CD4-positive, alpha-beta T cell (primary cell): ENCODE measurements at regions not wholly inside any gene's neighbourhood (a gene's known extent, or its start where the extent isn't known, plus 50 kb on each side); places are given as distances from the start of the nearest gene placed in this dataset.

ENCODE experiments used
- ATAC-seq: fragments of 200-7000 bp; cut with Tn5 transposase; one replicate; pipeline ENCODE4 v1.10.0; 2022; ENCODE audit warnings: mild to moderate bottlenecking; ENCODE audit not compliant: poor library complexity
- CTCF ChIA-PET: fragments of 350-600 bp; sonication (Branson Sonifier 250); formaldehyde crosslinking; loops from one replicate; lab custom pipeline; 2021; ENCODE audit warnings: antibody characterized with exemption, inconsistent platforms; lab: Charles Lee
- POLR2A ChIA-PET: fragments of 350-600 bp; sonication (Branson Sonifier 250); formaldehyde crosslinking; loops from one replicate; lab custom pipeline; 2021; ENCODE audit warnings: antibody characterized with exemption, inconsistent platforms; lab: Charles Lee
- DNase-seq, 14 experiments: peaks; one replicate each; pipeline ENCODE4 v3.0.0-alpha.2; 2013 to 2020; ENCODE audit warnings: mixed read lengths in 2 of 14
- H3K27ac ChIP-seq, 2 donors: one replicate each; pipeline versions ENCODE4 v1.5.1 to v1.7.0; 2013; ENCODE audit warnings: low read length in 2 of 2, low read depth in 1 of 2, mild to moderate bottlenecking in 1 of 2
- H3K27me3 ChIP-seq, 2 experiments: 1 replicate in 1 of 2; 2 replicates in 1 of 2; pipeline versions ENCODE4 v1.6.1 to v1.7.0; 2013; ENCODE audit warnings: low read length in 2 of 2, control low read depth in 1 of 2, mild to moderate bottlenecking in 1 of 2, moderate library complexity in 1 of 2; ENCODE audit not compliant: insufficient read depth in 2 of 2, control insufficient read depth in 1 of 2
- H3K36me3 ChIP-seq: one replicate; pipeline ENCODE4 v1.6.1; 2013; ENCODE audit warnings: low read length, control low read depth; ENCODE audit not compliant: insufficient read depth
- H3K4me1 ChIP-seq: one replicate; pipeline ENCODE4 v1.6.1; 2013; ENCODE audit warnings: low read length, control low read depth; ENCODE audit not compliant: insufficient read depth
- H3K4me3 ChIP-seq: one replicate; pipeline ENCODE4 v1.5.1; 2013; ENCODE audit warnings: mild to moderate bottlenecking, low read length, moderate library complexity
- H3K9me3 ChIP-seq, 2 experiments: 1 replicate in 1 of 2; 2 replicates in 1 of 2; pipeline versions ENCODE4 v1.6.1 to v1.7.0; 2013; ENCODE audit warnings: low read length in 2 of 2, mild to moderate bottlenecking in 2 of 2, control low read depth in 1 of 2, moderate library complexity in 1 of 2; ENCODE audit not compliant: control insufficient read depth in 1 of 2, insufficient read depth in 1 of 2
- H3K27ac Mint-ChIP-seq: one replicate; pipeline ENCODE4 v1.8.0; 2020; ENCODE audit warnings: mixed read lengths
- H3K27me3 Mint-ChIP-seq: one replicate; pipeline ENCODE4 v1.8.0; 2021; ENCODE audit warnings: mixed read lengths
- H3K36me3 Mint-ChIP-seq: one replicate; pipeline ENCODE4 v1.8.0; 2021; ENCODE audit warnings: low read depth, mixed read lengths
- H3K4me1 Mint-ChIP-seq: one replicate; pipeline ENCODE4 v1.8.0; 2021; ENCODE audit warnings: low read depth, mixed read lengths
- H3K4me3 Mint-ChIP-seq: one replicate; pipeline ENCODE4 v1.8.0; 2020; ENCODE audit warnings: mild to moderate bottlenecking, mixed read lengths
- H3K9me3 Mint-ChIP-seq: one replicate; pipeline ENCODE4 v1.8.0; 2020; ENCODE audit warnings: mixed read lengths
- intact Hi-C, 2 experiments: fragments of 100-400 bp; cut with DNase I in 1 of 2; cut with micrococcal nuclease in 1 of 2; formaldehyde crosslinking; loops; one replicate each; pipeline versions ENCODE4 v1.15.1 to v1.9.0; 2023 to 2025; cut with DNase I, micrococcal nuclease
- TF ChIP-seq, protein P1 (sequence below): fragments of 200-600 bp; IDR thresholded peaks from one replicate; pipeline ENCODE4 v1.8.0; 2022; ENCODE audit warnings: antibody characterized with exemption, mild to moderate bottlenecking

DNA sequence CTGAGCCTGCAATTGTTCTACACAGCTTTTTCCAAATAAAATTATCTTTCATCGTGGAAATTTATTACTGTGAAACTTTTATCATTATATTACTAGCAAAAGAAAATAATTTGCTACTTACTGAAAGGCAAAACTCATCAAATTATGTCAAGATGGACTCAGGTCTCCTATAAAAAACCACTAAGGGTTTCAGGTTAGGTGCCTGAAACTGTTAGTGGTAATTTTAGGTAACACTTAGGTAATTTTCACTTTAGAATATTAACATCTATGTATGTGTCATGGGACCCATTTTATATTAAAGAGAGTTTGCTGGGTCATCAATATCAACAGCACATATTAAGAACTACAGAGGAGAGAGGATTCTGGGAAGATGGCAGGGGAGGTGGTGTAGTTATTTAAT, 651.5 kb downstream of the CENPC start:
- Histone ChIP-seq H3K9me3 (peaks cover 0 to 8% of the 10 kb centered on the region in 2 experiments), H3K36me3 (no peaks in the 10 kb centered on the region), H3K27ac (no peak overlapping the region), H3K4me1 (no peaks in the 10 kb centered on the region), H3K27me3 (no peaks in the 10 kb centered on the region), H3K4me3 (no peak overlapping the region)
- H3K36me3 Mint-ChIP-seq, result no peaks in the 10 kb centered on the region
- no peak overlapping the region for H3K27ac Mint-ChIP-seq
- TF ChIP-seq, protein P1, sequence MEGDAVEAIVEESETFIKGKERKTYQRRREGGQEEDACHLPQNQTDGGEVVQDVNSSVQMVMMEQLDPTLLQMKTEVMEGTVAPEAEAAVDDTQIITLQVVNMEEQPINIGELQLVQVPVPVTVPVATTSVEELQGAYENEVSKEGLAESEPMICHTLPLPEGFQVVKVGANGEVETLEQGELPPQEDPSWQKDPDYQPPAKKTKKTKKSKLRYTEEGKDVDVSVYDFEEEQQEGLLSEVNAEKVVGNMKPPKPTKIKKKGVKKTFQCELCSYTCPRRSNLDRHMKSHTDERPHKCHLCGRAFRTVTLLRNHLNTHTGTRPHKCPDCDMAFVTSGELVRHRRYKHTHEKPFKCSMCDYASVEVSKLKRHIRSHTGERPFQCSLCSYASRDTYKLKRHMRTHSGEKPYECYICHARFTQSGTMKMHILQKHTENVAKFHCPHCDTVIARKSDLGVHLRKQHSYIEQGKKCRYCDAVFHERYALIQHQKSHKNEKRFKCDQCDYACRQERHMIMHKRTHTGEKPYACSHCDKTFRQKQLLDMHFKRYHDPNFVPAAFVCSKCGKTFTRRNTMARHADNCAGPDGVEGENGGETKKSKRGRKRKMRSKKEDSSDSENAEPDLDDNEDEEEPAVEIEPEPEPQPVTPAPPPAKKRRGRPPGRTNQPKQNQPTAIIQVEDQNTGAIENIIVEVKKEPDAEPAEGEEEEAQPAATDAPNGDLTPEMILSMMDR, result no peak
- ChIA-PET POLR2A (no interaction called here), CTCF (no interaction called here)
- no peaks in the 10 kb centered on the region for H3K27me3 Mint-ChIP-seq
- no peaks in the 10 kb centered on the region for H3K4me1 Mint-ChIP-seq
- H3K9me3 Mint-ChIP-seq, result peaks cover 13% of the 10 kb centered on the region
- intact Hi-C loops, result no loop called here
- H3K4me3 Mint-ChIP-seq, result no peak overlapping the region
- ATAC-seq, result no peak
- DNase-seq, result no peak

DNA sequence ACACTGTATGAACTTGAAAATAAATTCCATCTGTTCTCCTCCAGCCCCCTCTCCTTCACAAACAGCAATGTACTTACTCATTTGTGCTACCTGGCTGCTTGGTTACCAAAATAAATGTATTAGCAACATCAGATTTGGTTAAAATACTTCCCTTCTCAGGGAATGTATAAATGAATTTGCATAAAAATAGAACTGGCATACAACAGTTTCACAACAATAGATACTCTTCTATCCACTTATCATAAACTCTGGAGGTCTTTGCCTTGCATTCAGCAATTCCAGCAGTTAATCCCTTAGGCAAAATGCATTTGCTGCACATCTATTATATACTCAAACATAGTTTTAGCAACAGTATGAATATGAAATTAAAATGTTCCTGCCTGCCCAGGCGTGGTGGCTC, 658.2 kb downstream of the CENPC start:
- Histone ChIP-seq H3K9me3 (peaks cover 0 to 8% of the 10 kb centered on the region in 2 experiments), H3K27ac (no peak overlapping the region), H3K27me3 (no peaks in the 10 kb centered on the region), H3K4me1 (no peaks in the 10 kb centered on the region), H3K4me3 (no peak overlapping the region), H3K36me3 (no peaks in the 10 kb centered on the region)
- H3K27ac Mint-ChIP-seq, result no peak overlapping the region
- no peak overlapping the region for H3K4me3 Mint-ChIP-seq
- CTCF ChIA-PET, result no interaction called here
- intact Hi-C loops, result no loop called here
- H3K36me3 Mint-ChIP-seq, result no peaks in the 10 kb centered on the region
- TF ChIP-seq, protein P1, result no peak
- no peaks in the 10 kb centered on the region for H3K27me3 Mint-ChIP-seq
- POLR2A ChIA-PET, result no interaction called here
- peaks cover 10% of the 10 kb centered on the region for H3K9me3 Mint-ChIP-seq
- no peak for DNase-seq
- H3K4me1 Mint-ChIP-seq, result no peaks in the 10 kb centered on the region
- ATAC-seq, result no peak

DNA sequence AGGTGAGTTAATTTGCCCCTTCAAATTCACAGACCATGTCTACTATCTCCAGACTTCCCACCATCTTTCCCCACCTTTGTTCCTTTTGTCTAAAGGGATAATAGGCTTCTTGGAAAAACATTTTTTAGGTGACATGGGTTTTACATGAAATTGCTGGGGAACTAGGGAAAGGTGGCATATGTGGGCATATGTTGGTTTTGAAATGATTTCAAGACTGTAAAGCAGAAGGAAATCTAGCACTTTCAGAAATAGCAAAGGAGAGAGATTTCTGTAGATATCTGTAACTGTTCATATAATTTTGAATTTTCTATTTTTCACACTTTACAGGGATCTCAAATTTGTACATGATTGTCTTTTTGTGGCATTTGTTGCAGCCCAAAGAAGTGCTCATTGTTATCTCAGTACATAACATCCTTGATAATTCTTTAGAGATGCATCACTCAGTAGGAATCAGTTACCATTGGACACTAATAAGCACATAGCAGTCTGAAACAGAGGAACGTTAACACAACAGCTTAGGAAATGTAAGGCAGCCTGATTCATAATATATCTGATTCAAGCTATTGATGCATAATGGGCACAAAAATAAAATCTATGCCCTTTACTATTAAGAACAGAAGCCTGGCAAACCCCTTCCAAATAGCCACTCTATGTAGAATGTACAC, 659.7 kb downstream of the CENPC start:
- Histone ChIP-seq H3K9me3 (peaks cover 0 to 8% of the 10 kb centered on the region in 2 experiments), H3K4me1 (no peaks in the 10 kb centered on the region), H3K27me3 (no peaks in the 10 kb centered on the region), H3K4me3 (no peak overlapping the region), H3K27ac (no peak overlapping the region), H3K36me3 (no peaks in the 10 kb centered on the region)
- Mint-ChIP-seq H3K27me3 (no peaks in the 10 kb centered on the region), H3K36me3 (no peaks in the 10 kb centered on the region), H3K27ac (no peak overlapping the region), H3K9me3 (peaks cover 10% of the 10 kb centered on the region), H3K4me1 (no peaks in the 10 kb centered on the region), H3K4me3 (no peak overlapping the region)
- no peak for ATAC-seq
- no peak for DNase-seq
- TF ChIP-seq, protein P1, result no peak
- ChIA-PET POLR2A (no interaction called here), CTCF (no interaction called here)
- intact Hi-C loops, result no loop called here
